HG03060 (cell line): ENCODE measurements at regions not wholly inside any gene's neighbourhood (a gene's known extent, or its start where the extent isn't known, plus 50 kb on each side); places are given as distances from the start of the nearest gene placed in this dataset.

Experiments
- ATAC-seq: cut with Tn5 transposase; IDR thresholded peaks from one replicate; pipeline ENCODE4 v1.9.1; 2021; ENCODE audit warnings: low read depth, moderate number of reproducible peaks; ENCODE audit not compliant: unreplicated experiment

GRCh38 chr16:85319208-85319983 lies 207.1 kb upstream of the CIBAR2 start:
- no peak for ATAC-seq

GRCh38 chr16:85319984-85320440 lies 207.7 kb upstream of the CIBAR2 start:
- no peak for ATAC-seq

GRCh38 chr16:85320677-85321385 lies 208.6 kb upstream of the CIBAR2 start:
- no peak for ATAC-seq

GRCh38 chr16:85321509-85322271 lies 209.4 kb upstream of the CIBAR2 start:
- no peak for ATAC-seq

GRCh38 chr16:85323230-85323960 lies 211.1 kb upstream of the CIBAR2 start:
- ATAC-seq = no peak

GRCh38 chr16:85323961-85324253 lies 211.6 kb upstream of the CIBAR2 start:
- no peak for ATAC-seq

- no peak for ATAC-seq
Observed at GRCh38 chr16:85324488-85324887, 212.2 kb upstream of the CIBAR2 start.

- ATAC-seq = no peak
Observed at GRCh38 chr16:85326113-85326793, 214.0 kb upstream of the CIBAR2 start.

GRCh38 chr16:85326794-85327181 lies 214.5 kb upstream of the CIBAR2 start:
- no peak for ATAC-seq

GRCh38 chr16:85327731-85328675 lies 215.7 kb upstream of the CIBAR2 start:
- ATAC-seq = no peak

GRCh38 chr16:85328676-85329058 lies 216.4 kb upstream of the CIBAR2 start:
- ATAC-seq = no peak

- ATAC-seq = no peak
Observed at GRCh38 chr16:85329059-85329812, 217.0 kb upstream of the CIBAR2 start.

GRCh38 chr16:85330006-85330693 lies 217.9 kb upstream of the CIBAR2 start:
- ATAC-seq = no peak

- ATAC-seq = no peak
Observed at GRCh38 chr16:85330694-85331188, 218.5 kb upstream of the CIBAR2 start.

- ATAC-seq = no peak
Observed at GRCh38 chr16:85331688-85332087, 219.4 kb upstream of the CIBAR2 start.

- no peak for ATAC-seq
Observed at GRCh38 chr16:85332175-85332574, 219.9 kb upstream of the CIBAR2 start.

GRCh38 chr16:85333337-85333736 lies 221.1 kb upstream of the CIBAR2 start:
- ATAC-seq = no peak
